Astrocyte (in vitro differentiated cells and primary cell): ENCODE measurements at regions not wholly inside any gene's neighbourhood (a gene's known extent, or its start where the extent isn't known, plus 50 kb on each side); places are given as distances from the start of the nearest gene placed in this dataset.

Experiments
- DNase-seq: peaks from one replicate; pipeline ENCODE4 v3.0.0-alpha.2; 2010; ENCODE audit warnings: low read depth
- FAIRE-seq: peaks from 2 replicates; lab custom pipeline; 2011; peaks lifted over from hg19 to GRCh38; lab: Jason Lieb, UNC
- H2AFZ ChIP-seq: 2 replicates; pipeline ENCODE4 v1.6.0; 2012; ENCODE audit warnings: low read depth, low read length, inconsistent platforms
- H3K27ac ChIP-seq: 2 replicates; pipeline ENCODE4 v1.5.1; 2011; ENCODE audit warnings: low read depth, low read length, inconsistent platforms
- H3K27me3 ChIP-seq: 2 replicates; pipeline ENCODE4 v1.6.0; 2011; ENCODE audit warnings: low read length, inconsistent platforms; ENCODE audit not compliant: insufficient read depth
- H3K36me3 ChIP-seq: 2 replicates; pipeline ENCODE4 v1.5.1; 2011; ENCODE audit warnings: low read length, inconsistent platforms; ENCODE audit not compliant: insufficient read depth
- H3K4me1 ChIP-seq: 2 replicates; pipeline ENCODE4 v1.5.1; 2011; ENCODE audit warnings: low read length, inconsistent platforms; ENCODE audit not compliant: insufficient read depth
- H3K4me2 ChIP-seq: 2 replicates; pipeline ENCODE4 v1.6.0; 2012; ENCODE audit warnings: low read length, inconsistent platforms
- H3K4me3 ChIP-seq: 2 replicates; pipeline ENCODE4 v1.5.1; 2011; ENCODE audit warnings: low read depth, mild to moderate bottlenecking, low read length, inconsistent platforms; ENCODE audit not compliant: insufficient read depth
- H3K79me2 ChIP-seq: 2 replicates; pipeline ENCODE4 v1.6.0; 2012; ENCODE audit warnings: mild to moderate bottlenecking, low read length, inconsistent platforms; ENCODE audit not compliant: insufficient read depth
- H3K9ac ChIP-seq: 2 replicates; pipeline ENCODE4 v1.6.0; 2012; ENCODE audit warnings: mild to moderate bottlenecking, low read length, inconsistent platforms
- H3K9me3 ChIP-seq: 2 replicates; pipeline ENCODE4 v1.5.1; 2012; ENCODE audit warnings: low read depth, mild to moderate bottlenecking, low read length, inconsistent platforms; ENCODE audit not compliant: insufficient read depth
- H4K20me1 ChIP-seq: 2 replicates; pipeline ENCODE4 v1.6.0; 2012; ENCODE audit warnings: low read length, inconsistent platforms; ENCODE audit not compliant: insufficient read depth
- H3K27ac Mint-ChIP-seq: one replicate; pipeline ENCODE4 v1.8.0; 2021; ENCODE audit warnings: mild to moderate bottlenecking, mixed read lengths; ENCODE audit not compliant: unreplicated experiment
- H3K27me3 Mint-ChIP-seq: one replicate; pipeline ENCODE4 v1.8.0; 2021; ENCODE audit warnings: low read depth, mixed read lengths; ENCODE audit not compliant: unreplicated experiment
- H3K36me3 Mint-ChIP-seq: one replicate; pipeline ENCODE4 v1.8.0; 2021; ENCODE audit warnings: low read depth, mixed read lengths; ENCODE audit not compliant: unreplicated experiment
- H3K4me1 Mint-ChIP-seq: one replicate; pipeline ENCODE4 v1.8.0; 2021; ENCODE audit warnings: low read depth, mixed read lengths; ENCODE audit not compliant: unreplicated experiment
- H3K4me3 Mint-ChIP-seq: one replicate; pipeline ENCODE4 v1.8.0; 2021; ENCODE audit warnings: mild to moderate bottlenecking, moderate library complexity, mixed read lengths; ENCODE audit not compliant: unreplicated experiment
- H3K9me3 Mint-ChIP-seq: one replicate; pipeline ENCODE4 v1.8.0; 2021; ENCODE audit warnings: mild to moderate bottlenecking, mixed read lengths; ENCODE audit not compliant: unreplicated experiment
- EZH2 ChIP-seq: IDR thresholded peaks from 2 replicates; pipeline ENCODE4 v1.6.1; 2012; ENCODE audit warnings: mild to moderate bottlenecking, low read length, inconsistent platforms; ENCODE audit not compliant: insufficient read depth
- TF ChIP-seq, protein P1 (sequence below): IDR thresholded peaks from 2 replicates; pipeline ENCODE4 v1.5.1; 2011; ENCODE audit warnings: low read depth, mild to moderate bottlenecking, inconsistent platforms, low read length, moderate library complexity; ENCODE audit not compliant: insufficient read depth

- H3K9ac ChIP-seq = no peak overlapping the region
- Mint-ChIP-seq H3K4me3 (no peak overlapping the region), H3K27ac (no peak overlapping the region), H3K27me3 (no peaks in the 10 kb centered on the region), H3K36me3 (no peaks in the 10 kb centered on the region), H3K9me3 (no peaks in the 10 kb centered on the region), H3K4me1 (no peaks in the 10 kb centered on the region)
- no peak overlapping the region for H3K4me2 ChIP-seq
- no peaks in the 10 kb centered on the region for H3K27me3 ChIP-seq
- DNase-seq (no peak), FAIRE-seq (no peak)
- H3K4me1 ChIP-seq = no peaks in the 10 kb centered on the region
- TF ChIP-seq, protein P1, sequence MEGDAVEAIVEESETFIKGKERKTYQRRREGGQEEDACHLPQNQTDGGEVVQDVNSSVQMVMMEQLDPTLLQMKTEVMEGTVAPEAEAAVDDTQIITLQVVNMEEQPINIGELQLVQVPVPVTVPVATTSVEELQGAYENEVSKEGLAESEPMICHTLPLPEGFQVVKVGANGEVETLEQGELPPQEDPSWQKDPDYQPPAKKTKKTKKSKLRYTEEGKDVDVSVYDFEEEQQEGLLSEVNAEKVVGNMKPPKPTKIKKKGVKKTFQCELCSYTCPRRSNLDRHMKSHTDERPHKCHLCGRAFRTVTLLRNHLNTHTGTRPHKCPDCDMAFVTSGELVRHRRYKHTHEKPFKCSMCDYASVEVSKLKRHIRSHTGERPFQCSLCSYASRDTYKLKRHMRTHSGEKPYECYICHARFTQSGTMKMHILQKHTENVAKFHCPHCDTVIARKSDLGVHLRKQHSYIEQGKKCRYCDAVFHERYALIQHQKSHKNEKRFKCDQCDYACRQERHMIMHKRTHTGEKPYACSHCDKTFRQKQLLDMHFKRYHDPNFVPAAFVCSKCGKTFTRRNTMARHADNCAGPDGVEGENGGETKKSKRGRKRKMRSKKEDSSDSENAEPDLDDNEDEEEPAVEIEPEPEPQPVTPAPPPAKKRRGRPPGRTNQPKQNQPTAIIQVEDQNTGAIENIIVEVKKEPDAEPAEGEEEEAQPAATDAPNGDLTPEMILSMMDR = no peak
- no peak for TF ChIP-seq EZH2
- H3K79me2 ChIP-seq = no peaks in the 10 kb centered on the region
- no peak overlapping the region for H3K4me3 ChIP-seq
- H3K9me3 ChIP-seq = no peaks in the 10 kb centered on the region
- H3K27ac ChIP-seq = no peak overlapping the region
- H2AFZ ChIP-seq = no peak overlapping the region
- no peaks in the 10 kb centered on the region for H3K36me3 ChIP-seq
- H4K20me1 ChIP-seq = no peaks in the 10 kb centered on the region
Observed at GRCh38 chr13:74990992-74991391, 491.0 kb downstream of the TBC1D4 start.

- FAIRE-seq (no peak), DNase-seq (no peak)
- Histone ChIP-seq H3K27me3 (no peaks in the 10 kb centered on the region), H3K9me3 (no peaks in the 10 kb centered on the region), H3K4me2 (no peak overlapping the region), H3K36me3 (no peaks in the 10 kb centered on the region), H3K79me2 (no peaks in the 10 kb centered on the region), H3K4me1 (no peaks in the 10 kb centered on the region), H4K20me1 (no peaks in the 10 kb centered on the region), H3K4me3 (no peak overlapping the region), H2AFZ (no peak overlapping the region), H3K27ac (no peak overlapping the region), H3K9ac (no peak overlapping the region)
- H3K27me3 Mint-ChIP-seq = no peaks in the 10 kb centered on the region
- H3K27ac Mint-ChIP-seq = no peak overlapping the region
- H3K9me3 Mint-ChIP-seq = no peaks in the 10 kb centered on the region
- no peak for TF ChIP-seq EZH2
- TF ChIP-seq, protein P1 = no peak
- no peaks in the 10 kb centered on the region for H3K36me3 Mint-ChIP-seq
- H3K4me3 Mint-ChIP-seq = no peak overlapping the region
- H3K4me1 Mint-ChIP-seq = peaks cover 2% of the 10 kb centered on the region
Observed at GRCh38 chr13:74987124-74987690, 494.8 kb downstream of the TBC1D4 start.

- Histone ChIP-seq H3K36me3 (no peaks in the 10 kb centered on the region), H4K20me1 (no peaks in the 10 kb centered on the region)
- TF ChIP-seq, protein P1 = no peak
- TF ChIP-seq EZH2 = no peak
Observed at GRCh38 chr13:74986609-74987008, 495.4 kb downstream of the TBC1D4 start.

More at GRCh38 chr13:74986609-74987008, 495.4 kb downstream of the TBC1D4 start:
- no peak overlapping the region for H3K9ac ChIP-seq
- no peaks in the 10 kb centered on the region for H3K9me3 Mint-ChIP-seq
- no peak overlapping the region for H3K27ac Mint-ChIP-seq
- no peaks in the 10 kb centered on the region for H3K79me2 ChIP-seq
- peaks cover 2% of the 10 kb centered on the region for H3K4me1 Mint-ChIP-seq
- H3K36me3 Mint-ChIP-seq = no peaks in the 10 kb centered on the region
- no peaks in the 10 kb centered on the region for H3K9me3 ChIP-seq
- no peak for FAIRE-seq
- no peak overlapping the region for H2AFZ ChIP-seq
- H3K4me3 Mint-ChIP-seq = no peak overlapping the region
- no peak for DNase-seq
- no peaks in the 10 kb centered on the region for H3K4me1 ChIP-seq
- no peaks in the 10 kb centered on the region for H3K27me3 Mint-ChIP-seq
- no peak overlapping the region for H3K27ac ChIP-seq
- H3K4me3 ChIP-seq = no peak overlapping the region
- no peak overlapping the region for H3K4me2 ChIP-seq
- H3K27me3 ChIP-seq = no peaks in the 10 kb centered on the region
